DMS79 treated with DMSO at 0.1 percent for 48 hours (cell line): ENCODE measurements at regions not wholly inside any gene's neighbourhood (a gene's known extent, or its start where the extent isn't known, plus 50 kb on each side); places are given as distances from the start of the nearest gene placed in this dataset.

Experiments
- DNase-seq: peaks from one replicate; lab custom pipeline; 2025; lab: John Stamatoyannopoulos, UW

DNA sequence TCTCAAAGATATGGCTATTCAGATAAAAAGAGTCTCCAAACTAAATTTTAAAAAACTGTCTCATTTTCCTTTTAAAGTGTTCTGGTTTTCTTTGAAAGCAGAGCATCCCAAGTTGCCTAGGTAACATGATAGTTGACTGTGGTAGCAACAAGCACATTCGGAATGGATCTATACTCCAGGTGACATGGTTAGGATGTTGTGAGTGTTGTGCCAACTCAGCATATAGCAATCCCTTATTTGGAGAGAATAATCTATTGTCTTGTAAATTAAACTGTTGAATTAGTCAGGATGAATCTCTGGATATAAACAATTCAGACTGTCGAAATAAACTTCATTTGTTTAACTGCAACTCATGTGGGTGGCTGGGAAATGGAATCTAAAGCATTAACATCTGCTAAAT lies 418.6 kb downstream of the TUSC7 start:
- DNase-seq, result no peak

DNA sequence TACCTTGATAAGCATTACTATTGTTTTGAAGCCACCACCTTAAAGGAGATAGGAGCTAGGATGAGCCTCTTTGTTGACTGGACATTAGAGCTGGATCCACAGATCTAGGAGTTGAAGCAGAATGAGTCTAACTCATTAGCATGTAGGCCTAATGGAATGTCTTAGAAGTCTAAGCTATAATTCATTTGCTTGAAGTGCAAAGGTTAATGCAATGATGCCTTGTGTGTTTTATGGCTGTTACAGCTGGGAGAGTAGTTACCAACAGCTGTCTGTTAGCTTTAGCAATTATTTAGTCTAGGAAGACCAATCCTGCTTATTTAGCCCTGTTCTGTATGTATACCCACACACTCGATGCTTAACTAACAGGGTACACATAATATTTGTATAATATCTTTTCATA lies 419.3 kb downstream of the TUSC7 start:
- DNase-seq, result no peak

DNA sequence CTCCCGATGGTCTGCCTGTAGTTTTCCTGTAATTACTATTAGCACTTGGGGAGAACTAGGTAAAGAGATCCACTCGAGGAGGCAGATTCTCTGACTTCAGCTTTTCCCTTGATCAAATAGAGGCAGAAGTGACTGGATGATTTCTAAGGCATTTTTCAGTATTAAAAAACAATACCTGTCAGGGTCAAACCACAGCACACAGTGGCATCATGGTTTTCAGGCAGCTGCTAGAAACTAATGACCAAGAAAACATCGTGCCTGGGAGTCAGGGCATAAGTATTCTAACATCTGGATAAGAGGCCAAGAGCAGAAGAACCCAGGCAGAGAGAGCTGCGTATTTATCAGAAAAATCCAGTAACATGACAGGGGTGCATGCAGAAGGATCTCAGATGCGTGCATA lies 419.9 kb downstream of the TUSC7 start:
- no peak for DNase-seq

DNA sequence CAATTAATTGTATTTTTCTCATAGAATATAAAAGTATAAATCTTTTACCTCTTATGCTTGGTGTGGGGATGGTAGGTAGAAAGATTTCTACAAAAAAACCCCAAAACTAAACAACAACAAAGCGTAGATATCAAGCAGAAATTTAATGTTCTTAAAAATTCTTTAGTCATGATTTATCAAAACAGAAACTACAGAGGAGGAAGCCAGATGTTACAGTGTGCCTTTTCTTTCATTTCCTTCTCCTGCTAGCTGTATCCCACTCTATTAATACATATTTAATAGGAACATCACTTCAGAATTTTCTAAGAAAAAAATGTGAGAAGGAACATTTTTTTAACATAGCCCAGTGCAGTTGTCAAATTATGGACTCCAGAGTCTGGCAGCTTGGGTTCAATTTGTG lies 420.6 kb downstream of the TUSC7 start:
- DNase-seq, result no peak

DNA sequence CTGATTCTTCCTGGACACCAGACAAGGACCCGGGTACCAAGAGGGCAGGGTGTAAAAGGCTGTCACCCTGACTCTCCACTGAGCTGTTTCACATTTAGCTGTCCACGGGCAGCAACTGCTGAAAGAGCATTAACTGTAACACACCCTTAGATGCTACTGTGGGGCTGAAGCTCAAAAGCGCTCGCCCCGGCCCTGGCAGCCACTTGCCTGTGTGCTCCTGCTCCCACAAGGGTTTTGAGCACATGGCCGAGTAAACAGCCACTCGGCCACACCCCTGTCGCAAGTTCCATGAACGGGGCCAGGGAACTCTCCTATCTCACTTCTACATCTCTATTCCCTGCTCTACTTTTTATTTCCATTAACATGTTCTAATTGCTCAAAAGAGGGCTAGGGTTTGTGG lies 421.7 kb downstream of the TUSC7 start:
- no peak for DNase-seq

DNA sequence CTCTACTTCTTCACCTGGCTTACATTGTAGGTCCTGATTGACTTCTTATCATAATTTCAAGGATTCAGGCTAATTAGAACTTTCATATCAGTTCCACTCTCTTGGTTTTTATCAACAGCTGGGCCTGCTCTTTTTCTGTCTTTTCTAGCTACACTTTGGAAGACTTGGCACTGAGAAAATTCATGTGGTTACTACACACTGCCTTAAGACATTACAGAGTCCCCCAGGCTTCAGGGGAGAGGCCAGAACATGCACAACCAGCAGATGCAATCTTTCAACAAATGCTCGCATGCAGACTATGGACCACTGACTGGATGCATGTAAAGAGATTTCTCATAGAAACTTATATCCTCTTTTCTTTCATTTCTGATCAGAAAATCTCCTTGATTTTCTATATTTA lies 423.5 kb downstream of the TUSC7 start:
- DNase-seq, result no peak

DNA sequence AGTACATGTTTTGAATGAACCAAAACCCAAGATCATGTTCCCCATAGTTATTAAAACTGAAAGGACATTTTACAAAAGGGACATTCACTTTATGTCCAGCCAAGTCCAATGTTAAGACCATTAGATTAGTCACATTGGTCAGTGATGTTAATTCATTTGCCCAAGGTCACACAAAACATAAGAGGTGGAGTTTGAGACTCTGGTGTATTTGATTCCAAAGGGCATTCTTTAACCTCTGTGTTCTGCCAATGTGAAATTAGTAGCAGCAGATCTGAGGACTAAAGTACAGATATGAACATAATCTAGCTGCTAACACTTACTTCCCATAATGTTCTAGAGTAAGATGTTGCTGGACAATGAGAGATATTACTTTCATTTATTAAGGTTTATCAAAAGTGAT lies 425.6 kb downstream of the TUSC7 start:
- DNase-seq, result no peak

DNA sequence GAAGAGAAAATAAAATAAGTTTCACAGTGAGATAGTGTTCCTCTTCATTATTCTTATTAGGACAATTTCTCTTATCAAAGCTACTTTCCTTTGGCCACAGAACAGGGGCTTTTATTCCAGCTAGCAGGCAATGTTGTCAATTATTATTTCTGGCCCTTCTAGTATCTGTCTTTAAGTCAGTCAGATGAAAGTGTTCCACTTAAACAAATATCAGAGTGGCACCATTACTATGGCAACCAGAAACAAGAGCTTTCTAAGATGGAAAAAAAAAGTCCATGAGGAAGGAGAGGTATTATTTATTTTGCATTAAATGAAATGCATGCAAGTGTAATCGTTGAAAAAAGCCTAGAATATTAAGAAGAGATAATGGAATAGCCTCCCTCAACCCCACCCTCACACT lies 426.4 kb downstream of the TUSC7 start:
- peak; percentile 20 for DNase-seq

DNA sequence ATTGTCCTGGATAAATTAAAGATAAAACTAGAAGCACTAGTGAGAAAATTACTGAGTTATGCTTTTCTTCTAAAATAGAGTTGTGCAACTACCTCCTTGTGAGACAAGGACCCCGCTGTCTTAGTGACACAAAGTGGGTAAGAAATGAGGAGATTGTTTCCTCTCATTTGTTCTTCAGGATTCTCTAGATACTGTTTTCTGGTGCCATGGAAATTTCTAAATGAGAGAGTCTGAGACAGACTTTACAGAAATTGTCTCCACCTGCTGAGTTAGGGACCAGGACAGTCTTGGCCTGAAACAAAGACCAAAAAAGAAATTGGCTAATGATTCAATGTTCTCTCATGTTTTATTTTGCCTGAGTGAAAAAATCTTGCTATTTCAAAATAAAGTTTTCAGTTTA lies 427.5 kb downstream of the TUSC7 start:
- DNase-seq, result no peak

DNA sequence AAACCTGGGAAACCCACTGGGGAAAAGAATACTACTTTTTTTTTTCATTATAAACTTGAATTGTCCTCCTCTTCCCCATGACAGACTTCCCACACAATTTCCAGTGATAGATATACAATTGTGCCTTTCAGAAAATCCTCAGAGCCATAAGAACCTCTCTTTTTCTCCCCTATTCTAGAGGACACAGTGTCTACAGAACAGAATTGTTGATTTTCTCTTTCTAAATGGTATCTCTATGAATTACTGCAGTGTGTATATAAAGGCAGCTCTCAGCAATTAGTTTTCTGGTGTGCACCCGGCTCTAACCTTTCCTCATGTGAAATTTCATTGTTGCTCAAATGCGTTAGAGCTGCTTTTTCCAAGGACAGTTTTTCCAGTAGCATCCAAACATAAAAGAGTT lies 430.1 kb downstream of the TUSC7 start:
- no peak for DNase-seq

DNA sequence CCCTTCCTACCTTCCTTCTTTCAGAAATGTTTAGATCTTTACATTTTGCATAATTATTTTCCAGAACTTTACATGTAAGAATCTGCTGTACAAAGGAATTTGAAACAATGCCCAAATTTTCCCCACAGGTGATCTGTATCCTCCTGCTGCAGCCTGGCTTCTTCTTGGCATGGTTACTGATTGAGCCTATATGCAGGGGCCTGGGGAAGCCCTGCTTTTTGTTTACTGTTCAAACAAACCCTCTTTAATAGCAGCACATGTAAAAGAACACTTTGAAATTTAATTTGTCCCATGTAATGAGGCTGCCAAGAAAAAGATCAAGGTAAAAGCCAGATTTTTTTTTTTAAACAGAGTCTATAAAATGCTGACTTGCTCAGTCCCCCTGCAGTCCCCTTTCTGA lies 432.2 kb downstream of the TUSC7 start:
- DNase-seq, result peak; percentile 9

DNA sequence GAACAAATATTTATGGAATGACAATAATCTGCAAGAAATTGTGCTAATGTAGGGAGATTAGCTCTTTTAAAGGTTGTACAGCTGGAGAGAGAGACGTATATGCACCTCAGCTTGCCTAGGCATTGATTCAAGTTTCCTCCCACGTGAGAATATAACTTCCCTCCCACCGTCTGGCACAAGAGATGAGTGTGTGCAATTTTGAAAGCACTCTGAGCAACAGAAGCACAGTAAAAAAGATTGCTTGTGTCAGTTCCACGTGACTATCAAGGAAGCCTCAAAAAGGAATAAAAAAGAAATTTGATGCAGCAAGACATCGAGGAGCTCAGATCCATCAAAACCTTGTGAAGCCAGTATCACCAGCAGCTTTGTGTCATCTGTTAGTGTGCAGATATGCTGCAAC lies 435.3 kb downstream of the TUSC7 start:
- DNase-seq, result no peak

DNA sequence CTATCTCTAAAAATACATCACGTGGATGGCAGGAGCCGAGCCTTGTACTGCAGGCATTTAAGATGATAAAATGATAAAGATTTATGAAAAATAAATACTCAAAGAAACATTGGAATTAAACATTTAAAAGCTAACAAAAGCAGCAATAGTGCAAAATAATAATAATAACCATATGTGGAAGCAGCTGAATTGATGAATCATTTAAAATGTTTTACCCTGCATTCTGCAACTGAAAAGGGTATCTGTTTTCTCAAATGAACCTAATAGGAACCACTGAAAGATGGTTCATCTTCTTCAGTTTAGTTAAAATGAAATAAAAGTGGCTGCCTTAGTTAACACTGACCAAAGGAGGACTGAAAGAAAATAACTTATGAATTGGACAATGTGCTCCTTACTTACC lies 436.1 kb downstream of the TUSC7 start:
- no peak for DNase-seq

DNA sequence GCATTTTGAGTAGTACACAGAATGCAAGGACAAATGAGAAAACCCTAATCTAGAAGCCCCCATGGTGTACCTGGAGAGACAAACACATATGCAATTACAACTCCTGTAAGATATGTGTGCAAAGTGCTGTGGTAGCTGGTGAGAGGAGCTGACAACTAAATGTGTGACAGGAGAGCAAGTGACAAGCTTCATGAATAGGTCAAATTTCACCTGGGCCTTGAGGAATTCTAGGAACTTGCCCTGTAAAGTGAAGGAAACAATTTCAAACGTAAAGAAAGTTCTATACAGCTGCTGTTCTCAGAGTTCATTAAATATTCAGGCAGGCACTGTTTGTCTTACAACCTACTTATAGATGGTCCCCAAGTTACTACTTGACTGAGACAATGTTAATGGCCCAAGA lies 437.0 kb downstream of the TUSC7 start:
- DNase-seq, result no peak

DNA sequence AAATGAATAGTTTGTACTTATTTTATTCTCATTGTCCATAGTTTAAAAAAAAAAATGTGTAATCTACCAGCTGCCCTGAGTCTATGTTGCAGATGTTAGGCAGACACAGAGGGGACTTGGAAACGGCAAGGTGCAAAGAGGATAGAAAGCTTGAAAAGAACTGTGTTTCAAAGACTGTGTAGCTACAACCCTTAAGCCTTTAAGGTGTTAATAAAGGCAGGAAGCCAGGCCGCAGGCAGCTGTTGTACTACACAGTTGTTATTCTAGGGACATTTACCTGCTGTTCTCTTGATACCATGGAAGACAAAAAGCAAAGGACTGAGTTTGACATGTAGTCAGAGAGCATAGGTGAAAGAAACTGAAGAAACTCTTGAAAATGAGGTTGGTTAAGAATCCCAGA lies 440.0 kb downstream of the TUSC7 start:
- DNase-seq, result no peak

DNA sequence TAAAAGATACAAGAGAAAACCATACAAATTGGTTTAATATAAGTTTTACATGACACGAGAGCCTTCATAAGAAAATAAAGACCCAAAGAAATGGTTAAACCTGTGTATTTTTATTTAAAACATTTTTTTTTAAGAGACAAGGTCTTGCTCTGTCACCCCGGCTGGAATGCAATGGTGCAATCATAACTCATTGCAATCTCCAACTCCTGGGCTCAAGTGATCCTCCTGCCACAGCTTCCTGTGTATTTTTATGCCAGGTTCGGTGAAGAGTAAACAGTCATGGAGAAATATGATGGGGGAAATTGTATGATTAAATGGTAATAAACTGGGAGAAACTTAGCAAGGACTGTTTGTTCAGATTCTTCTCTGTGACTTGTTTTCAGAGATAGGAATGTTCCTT lies 441.0 kb downstream of the TUSC7 start:
- no peak for DNase-seq

DNA sequence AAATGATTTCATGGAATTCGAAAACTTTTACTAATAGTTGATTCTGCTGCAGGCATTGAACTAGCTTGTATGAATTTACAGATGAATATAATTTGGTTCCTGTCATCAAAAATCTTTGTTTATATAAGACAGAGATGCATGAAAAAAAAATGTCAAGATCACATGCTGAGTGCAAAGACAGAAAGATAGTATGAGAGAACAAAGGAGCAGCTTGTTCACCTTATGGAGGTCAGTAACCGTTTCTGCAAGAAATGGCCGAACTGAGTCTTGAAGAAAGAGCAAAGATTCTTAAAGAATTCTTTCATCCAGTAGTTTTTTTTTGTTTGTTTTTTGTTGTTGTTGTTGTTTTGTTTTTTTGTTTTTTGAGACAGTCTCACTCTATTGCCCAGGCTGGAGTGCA lies 450.6 kb downstream of the TUSC7 start:
- no peak for DNase-seq

DNA sequence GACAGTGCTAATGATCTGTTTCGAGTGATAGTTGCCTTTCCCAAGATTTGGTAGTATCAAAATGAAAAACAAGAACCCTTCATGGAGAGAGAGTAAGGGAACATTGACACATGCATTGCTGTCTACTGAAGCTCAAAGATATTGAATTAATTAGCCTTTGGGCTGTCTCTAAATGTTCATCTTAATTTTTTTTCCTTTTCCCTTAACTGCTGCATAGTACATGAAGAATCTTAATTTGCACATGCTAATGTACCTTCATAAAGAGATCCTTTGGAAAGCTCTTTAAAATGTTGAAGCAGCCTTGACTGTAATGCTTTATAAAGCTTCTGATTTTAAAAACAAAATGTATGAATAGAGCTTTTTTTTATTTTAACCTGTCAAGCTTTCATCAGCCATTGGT lies 452.2 kb downstream of the TUSC7 start:
- DNase-seq, result no peak

DNA sequence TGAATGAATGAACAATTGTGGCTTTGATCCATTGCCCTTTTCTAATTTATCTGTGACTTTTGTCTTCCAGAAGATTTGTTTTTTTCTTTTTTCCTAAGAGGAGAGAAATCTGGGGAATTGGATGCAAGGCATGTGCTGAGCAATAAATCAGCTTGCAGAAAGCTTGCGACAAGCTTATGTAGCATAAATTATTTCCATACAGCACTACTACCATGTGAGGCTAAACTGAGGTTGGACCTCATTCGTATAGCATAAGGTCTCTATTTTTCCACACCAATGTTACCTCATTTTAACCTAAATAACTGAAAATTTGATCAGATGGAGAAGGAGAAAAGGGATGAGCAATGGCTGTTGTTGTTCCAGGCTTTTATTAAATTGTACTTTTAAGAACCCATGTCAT lies 455.6 kb downstream of the TUSC7 start:
- DNase-seq, result no peak

DNA sequence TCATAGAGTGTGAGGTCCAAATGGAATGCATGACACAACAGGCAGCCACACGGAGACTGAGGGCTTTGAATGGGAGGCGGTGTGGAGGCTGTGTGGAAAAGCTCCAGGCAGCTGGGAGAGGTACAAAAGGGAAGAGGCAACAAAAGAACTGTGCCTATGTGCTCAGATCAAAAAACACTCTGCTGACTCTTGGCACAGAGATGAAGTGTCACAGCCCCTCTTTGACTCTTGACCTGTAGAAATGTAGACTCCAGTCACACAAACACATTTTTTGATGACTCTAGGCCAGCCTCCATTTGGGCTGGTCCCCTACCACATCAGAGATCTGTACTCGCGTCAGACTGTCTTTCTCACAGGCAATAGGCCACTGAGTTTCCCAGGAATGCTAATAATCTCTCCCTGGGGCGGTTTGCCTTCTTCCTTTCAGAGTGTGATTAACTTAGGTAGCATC lies 456.0 kb downstream of the TUSC7 start:
- DNase-seq, result no peak

DNA sequence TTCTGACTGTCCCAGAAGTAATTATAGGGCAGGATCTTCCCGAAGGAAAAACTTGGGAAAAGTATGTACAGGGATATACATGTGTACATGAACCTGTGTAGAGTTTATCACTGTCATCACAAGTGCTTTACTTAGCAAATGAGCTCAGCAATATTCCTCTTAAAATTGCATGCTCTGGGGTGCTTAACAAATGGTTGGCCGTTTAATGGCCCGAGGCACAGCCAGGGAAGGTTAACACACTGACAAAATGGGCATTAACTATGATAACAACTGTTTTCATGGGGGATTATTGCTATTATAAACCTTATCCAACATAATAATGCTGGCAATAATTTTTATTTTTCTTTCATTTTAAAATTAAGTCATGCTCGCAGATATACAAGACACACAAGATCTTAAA lies 459.3 kb downstream of the TUSC7 start:
- DNase-seq, result peak; percentile 44

DNA sequence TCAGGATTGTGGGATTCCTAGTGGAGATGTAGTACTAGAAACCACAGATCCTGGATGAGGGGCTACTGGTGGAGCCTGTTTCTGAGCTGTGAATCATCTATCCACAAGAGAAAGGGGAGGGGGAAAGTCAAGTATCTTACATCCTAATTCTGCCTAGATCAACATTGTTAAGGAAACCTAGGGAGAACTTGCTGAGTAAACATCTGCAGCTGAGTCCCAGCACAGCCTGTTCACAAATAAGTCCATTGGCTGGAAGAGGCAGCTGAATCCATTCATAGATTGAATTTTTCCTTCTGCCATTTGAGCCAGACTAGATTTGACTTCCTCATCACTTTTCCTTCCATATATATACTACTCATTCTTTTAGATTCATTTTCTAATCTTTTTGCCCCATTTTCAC lies 460.5 kb downstream of the TUSC7 start:
- no peak for DNase-seq

DNA sequence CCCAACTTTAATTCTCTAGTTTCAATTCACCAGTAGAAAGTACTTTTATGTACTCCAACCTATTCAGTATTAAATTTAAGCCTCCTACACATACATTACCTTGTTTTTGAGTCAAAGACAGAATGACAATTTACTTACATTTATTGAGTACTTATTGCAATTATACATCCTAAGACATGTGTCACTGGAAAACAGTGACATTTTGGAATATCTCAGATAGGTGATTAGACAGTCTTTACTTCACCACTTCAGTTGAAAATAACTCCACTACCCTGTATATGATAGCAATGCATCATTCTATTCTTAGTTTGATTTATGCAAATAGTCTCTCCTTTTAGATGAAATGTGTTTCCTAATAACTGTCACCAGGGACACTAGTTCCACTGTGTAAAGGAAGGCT lies 461.5 kb downstream of the TUSC7 start:
- DNase-seq, result no peak

DNA sequence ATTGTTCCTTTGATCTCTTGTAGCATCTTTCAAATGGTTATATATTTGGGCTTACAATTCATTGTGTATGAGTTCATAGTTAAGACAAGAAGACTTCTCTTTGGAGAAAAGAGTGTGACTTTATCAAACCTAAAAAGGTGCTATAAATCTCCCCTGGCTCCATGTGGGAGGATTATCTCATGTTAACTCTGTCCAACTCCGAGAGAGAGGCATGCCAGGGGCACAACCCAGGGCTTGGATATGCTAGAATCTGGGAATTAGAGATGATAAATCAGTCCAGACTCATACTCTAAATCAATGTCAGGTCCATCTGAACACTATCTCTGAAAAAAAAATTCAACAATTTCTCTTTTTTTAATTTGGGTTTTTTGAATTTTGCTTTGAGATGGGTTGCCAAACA lies 462.8 kb downstream of the TUSC7 start:
- DNase-seq, result no peak

DNA sequence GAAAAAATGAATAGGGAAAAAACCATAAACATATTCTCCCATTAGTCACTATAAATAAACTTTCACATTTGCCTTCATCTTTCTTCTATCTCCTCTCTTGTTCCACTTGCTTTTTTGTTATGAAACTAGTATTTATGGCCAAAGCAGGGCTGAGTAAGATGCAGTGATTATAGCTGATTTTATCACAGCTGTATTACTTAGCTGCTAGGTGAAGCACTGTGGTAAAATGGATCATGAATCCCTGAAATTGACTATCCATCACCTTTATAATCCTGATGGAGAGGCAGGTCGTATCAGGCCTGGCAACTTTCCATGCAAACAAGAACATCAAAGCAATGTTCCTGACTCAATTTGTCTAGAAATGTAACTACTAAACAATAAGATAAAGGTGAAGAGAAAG lies 471.6 kb downstream of the TUSC7 start:
- DNase-seq, result no peak
